ENCODE measurements at regions not wholly inside any gene's neighbourhood (a gene's known extent, or its start where the extent isn't known, plus 50 kb on each side); places are given as distances from the start of the nearest gene placed in this dataset.

GRCh38 chr6:25193460-25194171 is 85.6 kb upstream of the CARMIL1 start:
- 85 to 100% methylated on average over 1 to 5 of the region's 6 CpGs for WGBS, 2 experiments (ENCODE audit: extremely low coverage in 1 of 2, insufficient coverage in 1 of 2, insufficient read length in 1 of 2, insufficient replicate concordance in 2 of 2, low coverage in 1 of 2, low lambda C conversion rate in 2 of 2, missing lambda C conversion rate in 1 of 2)
- Histone ChIP-seq H3K79me1 (ENCODE audit: low read depth, low read length) (no peaks in the 10 kb centered on the region), H3K4ac (replicated peaks; ENCODE audit: insufficient read length, low read depth, low read length) (no peak overlapping the region), H2BK15ac (ENCODE audit: low read length) (no peak overlapping the region), H4K8ac (ENCODE audit: extremely low read depth, insufficient read depth, low read length) (no peak overlapping the region), H3K9me3 (ENCODE audit: insufficient read depth in 2 of 2, low read depth in 1 of 2, low read length in 1 of 2) (no peaks in the 10 kb centered on the region), H4K91ac (replicated peaks; ENCODE audit: insufficient read length, low read length) (no peak overlapping the region), H3K4me2 (ENCODE audit: insufficient read depth in 1 of 2, low read depth in 2 of 2, low read length in 2 of 2) (no peak overlapping the region), H3K79me2 (ENCODE audit: control insufficient read depth in 1 of 2, insufficient read depth in 2 of 2, low read length in 2 of 2) (no peaks in the 10 kb centered on the region), H4K5ac (ENCODE audit: insufficient read length, low read depth, low read length) (no peak overlapping the region), H3K56ac (replicated peaks; ENCODE audit: insufficient read length, low read depth, low read length) (no peak overlapping the region), H2AFZ (ENCODE audit: low read length) (no peak overlapping the region), H2BK12ac (ENCODE audit: low read depth, low read length) (no peak overlapping the region), H2BK20ac (ENCODE audit: low read length) (no peak overlapping the region), H3K9ac (replicated peaks in 1 of 4; ENCODE audit: extremely low read depth in 1 of 4, low read depth in 3 of 4, low read length in 3 of 4) (no peak overlapping the region), H2BK5ac (ENCODE audit: low read depth, low read length) (no peak overlapping the region), H4K20me1 (replicated peaks in 1 of 2; ENCODE audit: control insufficient read depth in 1 of 2, insufficient read depth in 2 of 2, low read length in 2 of 2) (no peaks in the 10 kb centered on the region), H2BK120ac (replicated peaks; ENCODE audit: low read depth, low read length) (no peak overlapping the region), H3K23ac (ENCODE audit: insufficient read length) (no peak overlapping the region), H3K4me3 (ENCODE audit: extremely low read depth in 1 of 4, insufficient read depth in 2 of 4, low read depth in 3 of 4, low read length in 4 of 4) (no peak overlapping the region), H3K14ac (ENCODE audit: insufficient read length) (no peak overlapping the region), H3K23me2 (ENCODE audit: low read depth, low read length) (no peaks in the 10 kb centered on the region), H3K27ac (ENCODE audit: low read depth, low read length) (no peak overlapping the region), H3K4me1 (replicated peaks in 1 of 4; ENCODE audit: control insufficient read depth in 3 of 4, insufficient read depth in 4 of 4, low read length in 3 of 4) (no peaks in the 10 kb centered on the region), H3K36me3 (ENCODE audit: control insufficient read depth in 2 of 4, insufficient read depth in 4 of 4, low read length in 3 of 4) (no peaks in the 10 kb centered on the region), H3K18ac (ENCODE audit: extremely low read depth, low read length) (no peak overlapping the region), H2AK5ac (ENCODE audit: low read depth, low read length) (no peak overlapping the region), H3K27me3 (replicated peaks in 1 of 4; ENCODE audit: control insufficient read depth in 3 of 4, extremely low read depth in 1 of 4, insufficient read depth in 3 of 4, low read length in 3 of 4) (no peaks in the 10 kb centered on the region)
- DNase-seq (ENCODE audit: low read depth in 1 of 2, low spot score in 2 of 2) (no peak), FAIRE-seq (no peak)
- ChIA-PET POLR2A (ENCODE audit: partially characterized antibody) (no interaction called here), CTCF (ENCODE audit: partially characterized antibody) (interaction anchor here (1.3 to 1.5 kb wide), 2 partner anchors 8 to 12 kb away, joined by 3 to 5 read pairs; no protein-coding TSS in a partner anchor)
- no peak for TF ChIP-seq NRF1 (IDR thresholded peaks at IDR 0.05; ENCODE audit: low read depth, low read length)
- no peak for TF ChIP-seq POLR2AphosphoS5 (IDR thresholded peaks at IDR 0.05; ENCODE audit: low read depth, low read length)
- TF ChIP-seq RNF2 (IDR thresholded peaks at IDR 0.05; ENCODE audit: borderline replicate concordance, low read depth, low read length, missing control alignments, poor library complexity, severe bottlenecking): no peak
- TF ChIP-seq POLR2A (IDR thresholded peaks at IDR 0.05; ENCODE audit: control extremely low read depth in 1 of 2, low read depth in 2 of 2, low read length in 2 of 2): no peak
- no peak for TF ChIP-seq KDM1A (IDR thresholded peaks at IDR 0.05; ENCODE audit: borderline replicate concordance, low read length)
- no peak for TF ChIP-seq PHF8 (conservative IDR thresholded peaks at IDR 0.05; ENCODE audit: low read depth, low read length)
- TF ChIP-seq SIX5 (IDR thresholded peaks at IDR 0.05; ENCODE audit: low read depth, low read length): no peak

All from H1 (cell line).